SIG-M5 treated with dmso at 0.1 percent for 504 hours (cell line): ENCODE measurements at regions not wholly inside any gene's neighbourhood (a gene's known extent, or its start where the extent isn't known, plus 50 kb on each side); places are given as distances from the start of the nearest gene placed in this dataset.

Experiments used
- DNase-seq: peaks from one replicate; lab custom pipeline; 2025; ENCODE audit not compliant: unreplicated experiment; lab: John Stamatoyannopoulos, UW

DNA sequence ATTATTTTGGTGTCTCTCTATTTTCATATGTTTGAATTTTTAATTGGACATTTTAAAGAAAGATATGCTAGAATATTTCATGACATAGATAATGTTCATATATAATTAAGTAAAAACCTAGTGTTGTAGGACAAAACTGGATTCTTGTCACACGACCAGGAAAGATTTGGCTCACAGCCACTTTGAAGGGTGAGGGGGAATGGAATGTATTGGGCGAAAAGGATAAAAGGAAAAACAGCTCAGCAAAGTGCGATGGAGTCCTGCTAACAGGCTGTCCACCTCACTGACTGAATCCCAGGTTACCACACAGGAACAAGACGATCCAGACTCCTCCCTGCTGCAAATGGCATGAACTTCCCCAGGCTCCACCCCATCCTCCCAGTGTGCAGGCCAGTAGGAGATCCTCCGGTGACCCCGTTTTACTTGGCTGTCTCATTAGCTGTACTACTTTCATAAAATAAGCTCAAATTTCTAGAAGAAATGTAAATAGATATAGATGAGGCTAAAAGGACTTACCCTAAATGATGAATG is 186.2 kb downstream of the CD47 start:
- no peak for DNase-seq

DNA sequence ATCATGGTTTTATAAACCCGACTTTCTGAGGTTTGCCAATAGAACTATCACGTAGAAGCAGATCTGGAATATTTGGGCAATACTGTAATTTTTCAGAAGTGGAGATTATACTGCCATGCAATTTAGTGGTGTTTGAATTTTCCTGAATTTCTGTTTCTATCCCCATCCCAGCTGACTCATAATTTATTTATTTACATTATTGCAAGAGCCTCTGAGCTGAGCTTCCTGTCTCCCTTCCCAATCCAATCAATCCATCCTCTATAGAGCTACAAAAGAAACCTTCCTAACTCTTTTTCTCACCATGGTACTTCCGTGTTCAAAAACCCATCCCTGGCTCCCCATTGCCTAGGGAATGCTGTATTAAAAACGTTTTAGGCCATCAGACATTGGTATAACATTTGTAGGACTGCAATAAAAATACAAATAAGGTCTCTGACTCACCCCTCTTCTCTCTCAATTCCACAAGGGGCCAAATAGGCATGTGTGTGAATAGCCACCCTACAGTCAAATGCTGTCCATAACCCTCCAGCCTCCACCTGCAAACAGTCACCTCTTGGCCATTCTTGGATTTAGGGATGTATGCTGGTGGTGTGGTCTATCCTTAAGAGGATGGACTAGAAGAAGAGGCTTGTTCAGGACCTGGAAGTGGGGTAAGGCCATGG is 190.7 kb downstream of the CD47 start:
- DNase-seq: no peak

DNA sequence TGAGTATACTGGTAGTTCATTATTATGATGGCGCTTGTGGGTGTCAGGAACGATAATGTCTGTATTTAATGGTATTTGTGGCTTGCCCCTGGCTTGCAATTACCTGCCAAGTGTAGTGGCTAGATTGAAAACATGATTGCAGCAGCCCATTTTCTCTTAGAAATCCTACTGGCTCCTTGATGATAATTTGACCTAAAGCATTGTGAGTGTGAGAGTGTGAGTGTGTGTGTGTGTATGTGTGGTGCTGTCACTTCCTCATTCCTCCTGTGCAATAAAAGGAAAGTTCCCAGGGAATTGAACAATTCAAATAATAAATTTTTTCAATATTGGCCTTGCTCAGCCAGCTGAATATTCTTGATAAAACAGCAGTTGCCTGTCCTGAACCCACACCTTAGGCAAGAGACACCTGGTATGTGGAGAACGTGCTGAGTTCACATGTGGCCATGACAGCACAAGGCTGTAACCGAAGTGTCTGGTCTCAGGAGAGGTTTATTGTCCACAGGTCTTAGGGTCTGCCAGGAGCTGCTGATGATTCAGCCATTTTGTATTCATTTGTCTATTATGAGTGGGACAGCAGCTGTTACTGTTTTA is 193.3 kb downstream of the CD47 start:
- peak; percentile 7 for DNase-seq

DNA sequence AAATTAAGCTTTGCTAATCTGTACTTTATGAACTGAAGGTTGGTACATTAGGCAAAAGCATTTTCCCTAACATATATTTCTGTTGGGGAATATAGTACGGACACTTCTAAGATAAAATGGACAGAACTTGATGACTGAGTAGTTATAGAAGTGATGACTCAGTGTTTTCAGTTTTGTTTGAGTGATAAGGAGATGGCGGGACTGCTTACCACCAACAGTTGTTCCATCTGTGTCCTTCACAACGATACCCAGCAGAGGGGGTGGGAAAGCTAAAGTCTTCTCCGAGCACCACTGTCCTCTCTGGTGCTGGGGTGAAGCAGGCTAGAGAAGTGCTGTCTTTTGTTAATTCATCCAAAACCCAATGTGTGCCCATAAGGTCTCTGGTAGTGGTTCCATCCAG is 195.8 kb downstream of the CD47 start:
- DNase-seq: no peak

DNA sequence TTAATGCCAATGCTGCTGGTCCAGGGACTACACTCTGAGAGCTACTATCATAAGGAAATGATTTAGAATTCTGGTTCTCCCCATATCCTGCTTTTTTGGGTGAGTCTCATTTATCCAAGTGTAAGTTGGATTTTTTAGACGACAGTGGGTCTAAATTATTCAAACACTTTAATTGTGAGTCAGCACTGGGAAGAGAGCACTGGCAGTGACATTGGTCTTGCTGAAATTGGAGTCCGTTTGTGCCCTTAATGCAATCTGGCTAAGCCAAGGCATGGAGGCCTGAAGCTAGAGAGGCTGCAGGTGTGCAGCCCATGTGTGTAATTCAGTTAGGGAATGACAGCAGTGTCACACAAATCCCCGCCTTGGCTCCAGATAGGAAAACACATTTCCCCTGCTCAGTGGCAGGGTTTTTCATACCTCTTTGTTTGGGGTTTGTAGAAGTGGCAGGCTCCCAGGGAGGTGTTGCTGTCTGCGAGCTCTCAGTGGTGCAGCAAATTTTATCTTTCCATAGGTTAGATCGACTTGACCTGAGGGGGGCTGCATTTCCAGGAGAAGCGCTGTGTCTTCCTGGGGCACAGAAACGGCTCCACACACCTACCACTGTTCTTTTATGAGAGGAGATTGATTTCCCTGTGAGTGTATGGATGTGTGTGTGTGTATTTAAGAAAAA is 197.7 kb downstream of the CD47 start:
- DNase-seq: no peak

DNA sequence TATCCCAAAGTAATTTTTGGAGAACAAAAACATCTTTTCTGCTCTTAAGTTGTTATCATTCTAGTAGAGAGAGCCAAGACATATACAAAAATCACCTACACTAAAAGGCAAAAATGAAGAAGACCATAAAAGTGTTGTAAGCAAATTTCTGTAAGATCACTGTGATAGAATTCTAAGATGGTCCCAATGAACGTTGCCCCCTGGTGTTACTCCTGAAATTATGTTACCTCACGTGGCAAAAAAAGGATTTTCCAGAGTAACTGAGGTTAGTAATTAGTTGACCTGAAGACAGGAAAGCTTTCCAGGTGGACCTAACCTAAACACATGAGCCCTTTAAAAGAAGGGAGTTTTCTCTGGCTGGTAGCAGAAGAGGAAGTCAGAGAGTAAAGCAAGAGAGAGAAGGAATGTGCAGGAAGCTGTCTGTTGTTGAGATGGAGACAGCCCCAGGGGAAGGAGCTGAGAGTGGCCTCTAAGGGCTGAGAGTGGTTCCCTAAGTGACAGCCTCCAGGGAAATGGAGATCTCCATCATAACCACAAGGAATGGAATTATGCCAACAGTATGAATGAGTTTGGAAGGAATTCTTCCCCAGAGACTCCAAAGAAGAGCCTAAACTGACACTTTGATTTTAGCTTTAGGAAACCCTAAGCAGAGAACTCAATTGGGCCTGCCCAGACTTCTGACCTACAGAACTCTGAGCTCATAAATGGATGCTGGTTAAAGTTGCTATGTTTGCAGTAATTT is 205.9 kb downstream of the CD47 start:
- DNase-seq: peak; percentile 29

DNA sequence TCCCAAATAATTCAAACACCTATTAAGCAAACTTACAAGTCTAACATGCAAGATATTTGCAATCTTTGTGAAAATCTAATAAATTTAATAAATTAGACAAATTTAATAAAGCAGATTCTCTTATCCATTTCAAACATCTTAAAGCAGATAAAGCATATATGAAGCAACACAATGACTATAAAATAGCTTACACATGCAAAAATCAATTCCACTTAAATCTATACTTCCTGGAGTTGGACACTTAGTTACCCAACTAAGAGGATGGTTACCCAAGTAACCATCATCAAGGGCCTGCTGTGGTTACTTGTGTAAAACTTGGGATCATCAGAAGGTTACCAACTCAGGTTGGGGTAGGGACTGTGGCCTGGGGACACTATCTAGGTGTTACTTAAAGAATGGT is 206.8 kb downstream of the CD47 start:
- DNase-seq: no peak

DNA sequence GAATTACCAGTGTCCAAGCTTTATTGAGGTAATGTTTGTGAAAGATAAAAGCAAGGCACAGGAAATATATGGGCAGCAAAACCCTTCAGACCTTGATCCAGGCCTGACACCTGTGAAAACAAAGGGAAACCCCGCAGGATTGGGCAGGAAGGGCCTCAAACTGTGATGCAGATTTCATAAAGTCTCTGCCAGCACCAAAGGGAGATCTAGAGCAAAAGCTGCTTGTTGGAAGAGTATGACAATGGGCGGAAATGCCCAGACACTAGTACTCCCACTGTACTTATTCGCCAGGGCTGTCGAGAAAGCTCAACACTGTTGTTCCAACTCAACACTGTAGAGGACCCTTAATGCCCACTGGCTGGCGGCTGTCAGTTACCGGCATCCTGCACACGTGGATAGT is 207.9 kb downstream of the CD47 start:
- no peak for DNase-seq

DNA sequence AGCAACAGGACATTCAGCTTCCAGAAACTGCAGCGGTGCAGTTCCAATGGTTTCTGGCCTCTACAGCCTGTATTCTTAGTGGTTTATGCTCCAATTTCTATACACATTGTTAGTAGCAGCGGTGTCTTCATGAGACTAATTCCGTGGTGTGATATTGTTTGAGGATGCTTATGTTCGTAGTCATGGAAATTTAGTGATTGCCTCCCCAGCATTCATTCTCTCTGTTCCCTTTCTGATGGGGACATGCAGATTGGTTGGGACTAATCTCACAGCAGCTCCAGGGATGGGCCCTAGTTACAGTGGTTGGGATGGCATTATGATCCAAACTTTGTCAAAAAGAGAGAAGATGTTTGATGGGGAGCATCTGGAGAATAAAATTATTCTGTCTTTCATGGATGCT is 208.6 kb downstream of the CD47 start:
- DNase-seq: no peak

DNA sequence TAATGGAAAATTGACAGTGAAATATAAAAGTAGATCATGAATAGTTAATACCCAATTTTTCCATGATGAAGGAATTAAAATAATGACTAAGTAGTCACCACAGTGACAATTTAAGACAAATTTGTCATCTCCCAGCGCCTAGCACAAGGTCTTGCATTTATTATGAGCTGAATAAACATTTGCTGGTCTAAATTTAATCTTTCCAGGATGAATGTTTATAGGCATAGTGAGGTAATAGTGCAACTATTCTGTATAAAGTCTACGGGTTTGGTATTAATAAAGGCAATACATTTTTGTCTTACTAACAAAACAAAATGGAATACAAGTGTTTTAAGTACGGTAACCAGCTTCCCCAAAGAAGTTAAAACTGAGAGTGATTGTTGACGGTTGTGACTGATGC is 209.3 kb downstream of the CD47 start:
- no peak for DNase-seq

DNA sequence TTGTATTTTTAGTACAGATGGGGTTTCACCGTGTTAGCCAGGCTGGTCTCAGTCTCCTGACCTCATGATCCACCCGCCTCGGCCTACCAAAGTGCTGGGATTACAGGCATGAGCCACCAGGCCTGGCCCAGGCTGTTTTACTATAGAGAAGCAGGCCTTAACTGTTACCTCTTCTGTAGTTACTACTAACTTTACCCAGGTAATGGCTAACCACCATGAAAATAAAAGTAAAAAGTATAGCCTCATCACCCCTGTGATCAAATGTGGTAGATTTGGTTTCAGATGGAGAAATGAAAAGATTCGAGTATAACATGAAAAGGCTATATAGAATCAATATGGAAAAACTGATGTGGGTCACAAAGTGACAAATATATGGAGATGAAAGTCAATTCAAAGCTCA is 210.1 kb downstream of the CD47 start:
- no peak for DNase-seq

DNA sequence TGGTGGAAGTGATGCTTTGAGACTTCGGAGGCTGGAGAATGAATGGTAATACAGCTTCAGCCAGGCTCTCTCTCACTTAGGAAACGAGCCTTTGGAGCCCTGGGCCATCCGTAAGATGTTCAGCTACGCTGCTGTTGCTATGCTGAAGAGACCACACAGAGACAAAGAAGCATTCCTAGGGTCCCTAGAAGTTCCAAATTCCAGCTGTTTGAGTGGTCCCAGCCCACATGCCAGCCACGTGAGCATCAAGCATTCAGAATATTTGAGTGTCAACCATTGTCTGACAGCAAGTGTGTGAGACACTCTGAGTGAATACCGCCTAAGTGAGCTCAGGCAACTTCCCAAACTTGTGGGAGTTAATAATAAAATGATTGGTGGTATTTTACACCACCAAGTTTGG is 212.9 kb downstream of the CD47 start:
- no peak for DNase-seq

DNA sequence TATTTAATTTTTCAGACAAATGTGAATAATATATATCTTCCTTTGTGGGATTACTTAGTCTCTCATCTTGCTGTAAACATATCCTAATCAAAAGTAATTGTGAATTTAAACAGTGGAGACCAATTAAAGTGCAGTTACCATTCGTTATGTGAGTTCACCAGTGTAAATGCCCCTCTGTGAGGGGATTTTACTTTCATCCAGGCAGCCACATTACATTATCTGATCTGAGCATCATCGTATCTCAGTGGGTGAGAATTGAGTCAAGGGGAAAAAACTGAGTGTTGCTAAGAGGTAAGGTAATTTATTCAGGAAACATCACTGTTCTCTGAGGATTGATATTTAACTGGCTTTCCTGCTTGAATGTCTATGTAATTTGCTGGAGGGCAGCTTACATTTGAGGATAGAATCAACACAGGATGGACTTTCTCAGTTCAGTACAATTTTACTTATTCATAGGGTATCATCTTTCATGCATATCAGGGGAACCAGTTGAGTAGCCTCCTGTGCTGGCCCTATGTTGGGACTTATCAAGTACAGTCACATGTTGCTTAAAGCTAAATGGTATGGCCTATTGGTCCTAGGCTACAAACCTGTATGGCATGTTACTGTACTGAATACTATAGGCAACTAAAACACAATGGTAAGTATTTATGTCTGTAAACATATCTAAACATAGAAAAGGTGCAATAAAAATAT is 219.7 kb downstream of the CD47 start:
- peak; percentile 9 for DNase-seq

DNA sequence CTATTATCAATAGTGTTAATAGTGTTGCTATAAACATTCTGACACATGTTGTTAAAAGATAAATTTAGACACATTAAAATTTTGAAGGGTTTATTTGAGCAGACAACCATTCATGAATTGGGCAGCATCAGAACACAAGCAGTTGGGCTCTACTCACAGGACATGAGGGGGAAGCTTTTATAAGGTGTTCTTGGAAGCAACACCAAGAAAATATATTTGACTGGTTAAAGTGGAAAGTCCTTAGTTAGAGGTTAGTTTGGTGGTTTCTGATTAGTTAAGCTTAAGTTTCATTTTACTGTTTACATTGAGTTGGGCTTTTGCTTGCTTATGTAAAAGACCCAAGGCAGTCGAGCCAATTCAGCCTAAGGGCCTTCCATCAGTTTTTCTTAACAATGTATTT is 220.7 kb downstream of the CD47 start:
- DNase-seq: no peak

DNA sequence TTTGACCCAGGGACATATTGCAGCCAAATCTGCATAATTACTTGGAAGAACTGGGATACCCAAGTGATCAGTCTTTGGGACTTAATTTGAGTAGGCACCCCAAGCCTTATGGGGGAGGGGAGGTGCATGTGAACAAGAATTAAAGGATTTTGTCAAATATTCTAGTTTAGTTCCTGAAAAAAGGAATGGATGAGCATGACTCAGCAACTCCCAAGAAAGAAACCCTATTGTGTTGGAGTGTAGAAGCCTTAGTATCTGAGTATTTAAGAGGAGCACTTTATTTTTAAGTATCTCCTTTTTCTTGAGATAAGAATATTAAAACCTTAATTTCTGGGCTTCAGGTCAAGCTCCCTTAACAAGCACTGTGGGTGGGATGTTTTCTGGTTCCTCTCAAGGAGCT is 222.4 kb downstream of the CD47 start:
- DNase-seq: no peak

DNA sequence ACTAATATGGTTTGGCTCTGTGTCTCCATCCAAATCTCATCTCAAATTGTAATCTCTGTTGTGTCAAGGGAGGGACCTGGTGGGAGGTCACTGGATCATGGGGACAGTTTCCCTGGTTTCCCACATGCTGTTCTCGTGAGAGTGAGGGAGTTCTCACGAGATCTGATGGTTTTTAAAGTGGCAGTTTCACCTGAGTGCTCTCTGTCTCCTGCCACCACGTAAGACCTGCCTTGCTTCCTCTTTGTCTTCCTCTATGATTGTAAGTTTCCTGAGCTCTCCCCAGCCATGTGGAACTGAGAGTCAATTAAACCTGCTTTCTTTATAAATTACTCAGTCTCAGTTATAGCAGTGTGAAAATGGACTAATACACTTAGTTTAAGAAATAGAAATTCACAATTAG is 228.9 kb downstream of the CD47 start:
- no peak for DNase-seq

DNA sequence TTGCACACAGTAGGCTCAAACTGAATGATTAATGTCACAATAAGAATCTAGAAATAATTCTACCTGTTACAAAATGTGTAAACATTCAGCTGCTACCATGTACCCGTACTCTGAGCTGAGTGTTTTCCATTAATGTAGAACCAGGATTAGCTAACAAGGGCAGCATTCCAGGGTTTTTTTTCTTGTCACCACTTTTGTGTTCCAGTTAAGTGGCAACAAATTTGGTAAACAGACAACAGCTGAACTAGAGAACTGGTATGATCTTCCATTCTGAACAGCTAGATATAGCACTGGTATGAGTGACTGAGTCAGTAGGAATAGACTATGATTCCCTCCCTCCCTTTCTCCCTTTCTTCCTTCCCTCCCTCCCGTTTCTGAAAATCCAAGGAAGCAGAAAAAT is 229.4 kb downstream of the CD47 start:
- no peak for DNase-seq
